Panc1 (cell line): ENCODE measurements at regions not wholly inside any gene's neighbourhood (a gene's known extent, or its start where the extent isn't known, plus 50 kb on each side); places are given as distances from the start of the nearest gene placed in this dataset.

Experiments
- ATAC-seq: fragments of 200-7000 bp; cut with Tn5 transposase; 2 replicates; pipeline ENCODE4 v1.9.1; 2020; ENCODE audit warnings: mild to moderate bottlenecking, moderate library complexity
- BruUV-seq: library from RNA; stranded (reverse); fragments of 400-500 nt; replicated peaks from 2 replicates; lab custom pipeline; 2021; lab: Mats Ljungman, UMichigan
- CTCF ChIA-PET: fragments of 300-600 bp; sonication (Branson Sonifier 250); formaldehyde crosslinking; loops from one replicate; lab custom pipeline; 2022; ENCODE audit warnings: antibody characterized with exemption; lab: Charles Lee
- POLR2A ChIA-PET: fragments of 300-600 bp; sonication (Branson Sonifier 250); formaldehyde crosslinking; loops from one replicate; lab custom pipeline; 2022; ENCODE audit warnings: antibody characterized with exemption; lab: Charles Lee
- DNase-seq: peaks from one replicate; pipeline ENCODE4 v3.0.0-alpha.2; 2010; ENCODE audit warnings: low read depth, low spot score
- H3K27ac ChIP-seq: 2 replicates; pipeline ENCODE4 v1.5.1; 2011; ENCODE audit warnings: mild to moderate bottlenecking, low read length, inconsistent platforms
- H3K27me3 ChIP-seq: fragments of 200-500 bp; sonication (Bioruptor generic); 2 replicates; pipeline ENCODE4 v1.6.0; 2014; ENCODE audit warnings: low read length, inconsistent platforms; ENCODE audit not compliant: control insufficient read depth, insufficient read depth
- H3K36me3 ChIP-seq: fragments of 200-500 bp; sonication (Bioruptor generic); 2 replicates; pipeline ENCODE4 v1.5.1; 2014; ENCODE audit warnings: inconsistent platforms, mild to moderate bottlenecking, low read length, moderate library complexity; ENCODE audit not compliant: control insufficient read depth, insufficient read depth
- H3K4me1 ChIP-seq: 2 replicates; pipeline ENCODE4 v1.5.1; 2011; ENCODE audit warnings: inconsistent platforms, mild to moderate bottlenecking, low read length, moderate library complexity; ENCODE audit not compliant: control insufficient read depth, insufficient read depth
- H3K4me3 ChIP-seq, 2 experiments: 2 replicates each; pipeline ENCODE4 v1.5.1; 2011 to 2012; ENCODE audit warnings: low read depth in 2 of 2, low read length in 2 of 2, mild to moderate bottlenecking in 2 of 2, inconsistent platforms in 1 of 2, moderate library complexity in 1 of 2
- H3K9me3 ChIP-seq: fragments of 200-500 bp; sonication (Bioruptor generic); 2 replicates; pipeline ENCODE4 v1.5.1; 2014; ENCODE audit warnings: low read depth, mild to moderate bottlenecking, inconsistent platforms, low read length, moderate library complexity; ENCODE audit not compliant: control insufficient read depth, insufficient read depth
- POLR2AphosphoS5 ChIP-seq: IDR thresholded peaks from 2 replicates; pipeline ENCODE4 v1.6.1; 2012; ENCODE audit warnings: mild to moderate bottlenecking, low read depth, low read length, moderate library complexity
- SIN3A ChIP-seq: IDR thresholded peaks from 2 replicates; pipeline ENCODE4 v1.6.1; 2012; ENCODE audit warnings: low read depth, mild to moderate bottlenecking, low read length, moderate library complexity, borderline replicate concordance; ENCODE audit not compliant: insufficient read depth
- TCF7L2 ChIP-seq: IDR thresholded peaks from 2 replicates; pipeline ENCODE4 v1.6.1; 2011; ENCODE audit warnings: mild to moderate bottlenecking, low read depth, low read length, inconsistent platforms
- in situ Hi-C: cut with HindIII; loops from 2 replicates; pipeline ENCODE4 v1.10.0; 2016; ENCODE audit warnings: low sequenced_read_pairs, low pct_unique_long_range_greater_than_20kb
- intact Hi-C: fragments of 100-400 bp; cut with micrococcal nuclease; formaldehyde crosslinking; loops from one replicate; pipeline ENCODE4 v1.10.0; 2022; ENCODE audit not compliant: unreplicated experiment
- TF ChIP-seq, protein P1 (sequence below), 2 experiments: IDR thresholded peaks; 2 replicates each; pipeline ENCODE4 v1.6.1; 2011 to 2012; ENCODE audit warnings: low read depth in 2 of 2, control low read depth in 1 of 2, low read length in 1 of 2, mild to moderate bottlenecking in 1 of 2, moderate library complexity in 1 of 2; ENCODE audit not compliant: insufficient read depth in 1 of 2
- TF ChIP-seq, protein P2 (sequence below): fragments of 450-650 bp; IDR thresholded peaks from 2 replicates; pipeline ENCODE4 v1.5.1; 2017; ENCODE audit warnings: mild to moderate bottlenecking

DNA sequence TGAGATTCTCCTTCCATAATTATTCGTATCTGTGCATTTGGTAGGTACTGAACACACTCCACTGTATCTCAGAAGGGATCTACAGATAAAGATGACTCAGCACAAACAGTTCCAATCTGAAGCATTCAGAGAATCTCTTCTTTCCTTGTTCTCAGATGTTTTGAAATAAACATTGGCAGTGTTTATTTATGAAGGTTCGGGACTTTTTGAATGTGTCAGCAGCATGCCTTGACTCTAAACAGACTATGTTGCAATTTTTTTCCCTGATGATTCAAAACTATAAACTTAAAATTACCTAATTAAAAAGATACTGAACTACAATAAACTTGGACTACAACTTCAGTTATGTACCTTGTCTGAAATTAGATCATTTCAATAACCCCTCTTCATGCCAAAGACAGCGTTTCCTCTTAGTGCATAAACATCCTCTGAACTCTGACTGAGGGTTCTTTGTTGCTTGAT lies 612.9 kb upstream of the TBL1XR1 start:
- Histone ChIP-seq H3K9me3 (peaks cover 10% of the 10 kb centered on the region; the same call in 1 of the 2 replicates), H3K36me3 (no peaks in the 10 kb centered on the region), H3K4me1 (peaks cover 17% of the 10 kb centered on the region), H3K27me3 (no peaks in the 10 kb centered on the region), H3K4me3 (no peak overlapping the region), H3K27ac (peak overlapping the region; percentile 89)
- BruUV-seq, result no TSS peak
- ChIA-PET POLR2A (interaction anchor here (0.6 kb wide), 1 partner anchor 510 kb away, joined by 6 read pairs; no protein-coding TSS in a partner anchor), CTCF (no interaction called here)
- TF ChIP-seq, protein P1, sequence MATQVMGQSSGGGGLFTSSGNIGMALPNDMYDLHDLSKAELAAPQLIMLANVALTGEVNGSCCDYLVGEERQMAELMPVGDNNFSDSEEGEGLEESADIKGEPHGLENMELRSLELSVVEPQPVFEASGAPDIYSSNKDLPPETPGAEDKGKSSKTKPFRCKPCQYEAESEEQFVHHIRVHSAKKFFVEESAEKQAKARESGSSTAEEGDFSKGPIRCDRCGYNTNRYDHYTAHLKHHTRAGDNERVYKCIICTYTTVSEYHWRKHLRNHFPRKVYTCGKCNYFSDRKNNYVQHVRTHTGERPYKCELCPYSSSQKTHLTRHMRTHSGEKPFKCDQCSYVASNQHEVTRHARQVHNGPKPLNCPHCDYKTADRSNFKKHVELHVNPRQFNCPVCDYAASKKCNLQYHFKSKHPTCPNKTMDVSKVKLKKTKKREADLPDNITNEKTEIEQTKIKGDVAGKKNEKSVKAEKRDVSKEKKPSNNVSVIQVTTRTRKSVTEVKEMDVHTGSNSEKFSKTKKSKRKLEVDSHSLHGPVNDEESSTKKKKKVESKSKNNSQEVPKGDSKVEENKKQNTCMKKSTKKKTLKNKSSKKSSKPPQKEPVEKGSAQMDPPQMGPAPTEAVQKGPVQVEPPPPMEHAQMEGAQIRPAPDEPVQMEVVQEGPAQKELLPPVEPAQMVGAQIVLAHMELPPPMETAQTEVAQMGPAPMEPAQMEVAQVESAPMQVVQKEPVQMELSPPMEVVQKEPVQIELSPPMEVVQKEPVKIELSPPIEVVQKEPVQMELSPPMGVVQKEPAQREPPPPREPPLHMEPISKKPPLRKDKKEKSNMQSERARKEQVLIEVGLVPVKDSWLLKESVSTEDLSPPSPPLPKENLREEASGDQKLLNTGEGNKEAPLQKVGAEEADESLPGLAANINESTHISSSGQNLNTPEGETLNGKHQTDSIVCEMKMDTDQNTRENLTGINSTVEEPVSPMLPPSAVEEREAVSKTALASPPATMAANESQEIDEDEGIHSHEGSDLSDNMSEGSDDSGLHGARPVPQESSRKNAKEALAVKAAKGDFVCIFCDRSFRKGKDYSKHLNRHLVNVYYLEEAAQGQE (IDR thresholded peaks at IDR 0.05; ENCODE audit: insufficient read depth in 1 of 2, low read depth in 2 of 2, low read length in 1 of 2), result no peak
- TF ChIP-seq TCF7L2, result peak; percentile 96
- peak; percentile 91 for TF ChIP-seq POLR2AphosphoS5
- ATAC-seq, result peak; percentile 99
- intact Hi-C loops (loop anchor here (10.0 kb wide), 1 partner anchor 335 kb away; no protein-coding TSS in a partner anchor), in situ Hi-C loops (no loop called here)
- DNase-seq, result no peak

DNA sequence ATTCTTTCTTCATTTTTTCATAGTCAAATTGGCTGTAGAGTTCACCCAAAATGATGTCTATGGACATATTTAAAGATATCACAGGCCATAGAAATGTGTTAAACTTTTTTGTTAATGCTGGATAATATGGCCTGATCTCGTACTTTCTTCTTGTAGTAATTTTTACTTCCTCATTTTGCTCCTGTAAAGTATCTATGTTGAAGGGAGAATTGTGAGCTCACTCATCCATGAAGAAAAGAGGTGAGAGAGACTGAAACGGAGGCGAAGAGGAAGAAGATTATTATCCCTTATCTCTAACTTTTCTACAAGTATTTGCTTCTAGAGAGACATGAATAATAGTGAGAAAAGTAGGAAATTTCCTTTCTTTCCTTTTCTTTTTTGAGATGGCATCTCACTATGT lies 613.8 kb upstream of the TBL1XR1 start:
- H3K4me1 ChIP-seq, result peaks cover 17% of the 10 kb centered on the region
- in situ Hi-C loops (no loop called here), intact Hi-C loops (loop anchor here (10.0 kb wide), 1 partner anchor 336 kb away; no protein-coding TSS in a partner anchor)
- no TSS peak for BruUV-seq
- H3K27ac ChIP-seq, result peak overlapping the region; percentile 89
- H3K36me3 ChIP-seq, result no peaks in the 10 kb centered on the region
- peaks cover 10% of the 10 kb centered on the region; the same call in 1 of the 2 replicates for H3K9me3 ChIP-seq
- CTCF ChIA-PET, result no interaction called here
- no peak for TF ChIP-seq TCF7L2
- no peak overlapping the region for H3K4me3 ChIP-seq
- POLR2A ChIA-PET, result no interaction called here
- no peak for DNase-seq
- no peaks in the 10 kb centered on the region for H3K27me3 ChIP-seq
- ATAC-seq, result no peak

DNA sequence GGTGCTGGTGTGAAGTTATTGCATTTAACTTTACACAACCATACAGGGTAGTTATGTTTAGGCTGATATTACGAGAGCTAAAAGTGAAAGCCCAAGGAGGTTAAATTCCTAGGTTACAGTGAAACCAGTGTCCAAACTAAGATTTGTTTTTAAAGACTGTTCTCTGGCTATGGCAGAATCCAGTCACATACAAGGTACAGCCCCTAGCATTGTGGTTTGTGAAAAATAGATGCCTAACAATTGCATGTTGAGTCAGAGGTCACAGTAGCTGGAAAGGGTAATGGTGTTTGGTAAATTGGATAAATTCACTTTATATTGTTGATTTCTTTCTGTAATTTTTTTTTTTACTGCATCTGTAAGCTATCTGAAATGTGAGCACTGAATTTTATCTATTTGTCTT lies 614.6 kb upstream of the TBL1XR1 start:
- no peak overlapping the region for H3K4me3 ChIP-seq
- POLR2A ChIA-PET, result no interaction called here
- peaks cover 10% of the 10 kb centered on the region; the same call in 1 of the 2 replicates for H3K9me3 ChIP-seq
- H3K4me1 ChIP-seq, result peaks cover 17% of the 10 kb centered on the region
- intact Hi-C loops, result loop anchor here (10.0 kb wide), 1 partner anchor 337 kb away; no protein-coding TSS in a partner anchor
- H3K27me3 ChIP-seq, result no peaks in the 10 kb centered on the region
- CTCF ChIA-PET, result no interaction called here
- DNase-seq, result no peak
- peak overlapping the region; percentile 89 for H3K27ac ChIP-seq
- TF ChIP-seq POLR2AphosphoS5 (no peak), TCF7L2 (no peak), SIN3A (no peak)
- TF ChIP-seq, protein P2, sequence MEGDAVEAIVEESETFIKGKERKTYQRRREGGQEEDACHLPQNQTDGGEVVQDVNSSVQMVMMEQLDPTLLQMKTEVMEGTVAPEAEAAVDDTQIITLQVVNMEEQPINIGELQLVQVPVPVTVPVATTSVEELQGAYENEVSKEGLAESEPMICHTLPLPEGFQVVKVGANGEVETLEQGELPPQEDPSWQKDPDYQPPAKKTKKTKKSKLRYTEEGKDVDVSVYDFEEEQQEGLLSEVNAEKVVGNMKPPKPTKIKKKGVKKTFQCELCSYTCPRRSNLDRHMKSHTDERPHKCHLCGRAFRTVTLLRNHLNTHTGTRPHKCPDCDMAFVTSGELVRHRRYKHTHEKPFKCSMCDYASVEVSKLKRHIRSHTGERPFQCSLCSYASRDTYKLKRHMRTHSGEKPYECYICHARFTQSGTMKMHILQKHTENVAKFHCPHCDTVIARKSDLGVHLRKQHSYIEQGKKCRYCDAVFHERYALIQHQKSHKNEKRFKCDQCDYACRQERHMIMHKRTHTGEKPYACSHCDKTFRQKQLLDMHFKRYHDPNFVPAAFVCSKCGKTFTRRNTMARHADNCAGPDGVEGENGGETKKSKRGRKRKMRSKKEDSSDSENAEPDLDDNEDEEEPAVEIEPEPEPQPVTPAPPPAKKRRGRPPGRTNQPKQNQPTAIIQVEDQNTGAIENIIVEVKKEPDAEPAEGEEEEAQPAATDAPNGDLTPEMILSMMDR, result no peak
- TF ChIP-seq, protein P1 (IDR thresholded peaks at IDR 0.05; ENCODE audit: insufficient read depth in 1 of 2, low read depth in 2 of 2, low read length in 1 of 2), result no peak
- no peak for ATAC-seq
- no TSS peak for BruUV-seq
- in situ Hi-C loops, result no loop called here
- no peaks in the 10 kb centered on the region for H3K36me3 ChIP-seq
